Activated CD4-positive, alpha-beta T cell treated with anti-CD3 and anti-CD28 coated beads for 36 hours (primary cell): ENCODE measurements at regions not wholly inside any gene's neighbourhood (a gene's known extent, or its start where the extent isn't known, plus 50 kb on each side); places are given as distances from the start of the nearest gene placed in this dataset.
A peak's percentile ranks its signal among the peaks of the same experiment; 100 is the strongest.

ENCODE experiments used
- ATAC-seq: fragments of 200-7000 bp; cut with Tn5 transposase; one replicate; pipeline ENCODE4 v1.10.0; 2021; ENCODE audit warnings: mild to moderate bottlenecking, moderate library complexity
- CTCF ChIA-PET: fragments of 350-600 bp; sonication (Branson Sonifier 250); formaldehyde crosslinking; loops from one replicate; lab custom pipeline; 2021; ENCODE audit warnings: antibody characterized with exemption; lab: Charles Lee
- POLR2A ChIA-PET: fragments of 350-600 bp; sonication (Branson Sonifier 250); formaldehyde crosslinking; loops from one replicate; lab custom pipeline; 2021; ENCODE audit warnings: antibody characterized with exemption, inconsistent platforms; lab: Charles Lee
- DNase-seq: peaks from one replicate; pipeline ENCODE4 v3.0.0-alpha.2; 2020
- H3K27ac Mint-ChIP-seq: one replicate; pipeline ENCODE4 v1.8.0; 2021; ENCODE audit warnings: mixed read lengths
- H3K27me3 Mint-ChIP-seq: one replicate; pipeline ENCODE4 v1.8.0; 2021; ENCODE audit warnings: mixed read lengths
- H3K36me3 Mint-ChIP-seq: one replicate; pipeline ENCODE4 v1.8.0; 2021; ENCODE audit warnings: low read depth, mixed read lengths
- H3K4me1 Mint-ChIP-seq: one replicate; pipeline ENCODE4 v1.8.0; 2021; ENCODE audit warnings: mixed read lengths
- H3K4me3 Mint-ChIP-seq: one replicate; pipeline ENCODE4 v1.8.0; 2021; ENCODE audit warnings: mild to moderate bottlenecking, moderate library complexity, mixed read lengths
- H3K9me3 Mint-ChIP-seq: one replicate; pipeline ENCODE4 v1.8.0; 2021; ENCODE audit warnings: low read depth, mixed read lengths
- intact Hi-C, 2 experiments: fragments of 100-400 bp; cut with DNase I in 1 of 2; cut with micrococcal nuclease in 1 of 2; formaldehyde crosslinking; loops; one replicate each; pipeline versions ENCODE4 v1.14.2 to v1.15.1; 2022 to 2024; cut with DNase I, micrococcal nuclease

GRCh38 chr10:64529003-64529350 lies 1007.8 kb downstream of the REEP3 start:
- CTCF ChIA-PET = no interaction called here
- POLR2A ChIA-PET = no interaction called here
- Mint-ChIP-seq H3K27ac (no peak overlapping the region), H3K27me3 (no peaks in the 10 kb centered on the region), H3K36me3 (no peaks in the 10 kb centered on the region), H3K4me1 (no peaks in the 10 kb centered on the region), H3K4me3 (no peak overlapping the region), H3K9me3 (no peaks in the 10 kb centered on the region)
- ATAC-seq = no peak
- intact Hi-C loops = no loop called here
- no peak for DNase-seq

GRCh38 chr10:64534616-64535015 lies 1013.4 kb downstream of the REEP3 start:
- H3K27me3 Mint-ChIP-seq = no peaks in the 10 kb centered on the region
- no peak for ATAC-seq
- H3K9me3 Mint-ChIP-seq = no peaks in the 10 kb centered on the region
- no peak overlapping the region for H3K27ac Mint-ChIP-seq
- no peaks in the 10 kb centered on the region for H3K36me3 Mint-ChIP-seq
- CTCF ChIA-PET = no interaction called here
- H3K4me3 Mint-ChIP-seq = no peak overlapping the region
- no peak for DNase-seq
- POLR2A ChIA-PET = no interaction called here
- intact Hi-C loops = no loop called here
- no peaks in the 10 kb centered on the region for H3K4me1 Mint-ChIP-seq

- DNase-seq = no peak
- no peaks in the 10 kb centered on the region for H3K4me1 Mint-ChIP-seq
- no peaks in the 10 kb centered on the region for H3K36me3 Mint-ChIP-seq
- ATAC-seq = no peak
- H3K27ac Mint-ChIP-seq = no peak overlapping the region
- no peaks in the 10 kb centered on the region for H3K9me3 Mint-ChIP-seq
- no peak overlapping the region for H3K4me3 Mint-ChIP-seq
- POLR2A ChIA-PET = no interaction called here
- no peaks in the 10 kb centered on the region for H3K27me3 Mint-ChIP-seq
- CTCF ChIA-PET = no interaction called here
- intact Hi-C loops = no loop called here
Measured at GRCh38 chr10:64535131-64535867, 1014.1 kb downstream of the REEP3 start.

- no peaks in the 10 kb centered on the region for H3K9me3 Mint-ChIP-seq
Measured at GRCh38 chr10:64537112-64537511, 1015.9 kb downstream of the REEP3 start.

GRCh38 chr10:64537928-64538327 lies 1016.7 kb downstream of the REEP3 start:
- no peak for ATAC-seq
- intact Hi-C loops = no loop called here
- CTCF ChIA-PET = no interaction called here
- Mint-ChIP-seq H3K36me3 (no peaks in the 10 kb centered on the region), H3K9me3 (no peaks in the 10 kb centered on the region), H3K27me3 (no peaks in the 10 kb centered on the region), H3K4me1 (no peaks in the 10 kb centered on the region), H3K27ac (no peak overlapping the region), H3K4me3 (no peak overlapping the region)
- DNase-seq = no peak
- POLR2A ChIA-PET = no interaction called here

More at GRCh38 chr10:64537112-64537511, 1015.9 kb downstream of the REEP3 start:
- no peak for ATAC-seq
- no peak for DNase-seq
- Mint-ChIP-seq H3K27me3 (no peaks in the 10 kb centered on the region), H3K36me3 (no peaks in the 10 kb centered on the region), H3K4me3 (no peak overlapping the region), H3K27ac (no peak overlapping the region), H3K4me1 (no peaks in the 10 kb centered on the region)
- intact Hi-C loops = no loop called here
- CTCF ChIA-PET = no interaction called here
- POLR2A ChIA-PET = no interaction called here

- intact Hi-C loops = no loop called here
- no peak overlapping the region for H3K4me3 Mint-ChIP-seq
- POLR2A ChIA-PET = no interaction called here
Measured at GRCh38 chr10:64546073-64546472, 1024.9 kb downstream of the REEP3 start.

GRCh38 chr10:64547168-64547567 lies 1026.0 kb downstream of the REEP3 start:
- Mint-ChIP-seq H3K36me3 (no peaks in the 10 kb centered on the region), H3K4me1 (no peaks in the 10 kb centered on the region), H3K27me3 (no peaks in the 10 kb centered on the region), H3K9me3 (no peaks in the 10 kb centered on the region), H3K27ac (no peak overlapping the region), H3K4me3 (no peak overlapping the region)
- DNase-seq (no peak), ATAC-seq (no peak)
- ChIA-PET POLR2A (no interaction called here), CTCF (no interaction called here)
- intact Hi-C loops = no loop called here

More at GRCh38 chr10:64546073-64546472, 1024.9 kb downstream of the REEP3 start:
- H3K27me3 Mint-ChIP-seq = no peaks in the 10 kb centered on the region
- CTCF ChIA-PET = interaction anchor here (0.7 to 1.0 kb wide), 2 partner anchors 145 to 383 kb away, joined by 3 to 4 read pairs; no protein-coding TSS in a partner anchor
- ATAC-seq (no peak), DNase-seq (no peak)
- H3K9me3 Mint-ChIP-seq = no peaks in the 10 kb centered on the region
- no peak overlapping the region for H3K27ac Mint-ChIP-seq
- no peaks in the 10 kb centered on the region for H3K36me3 Mint-ChIP-seq
- no peaks in the 10 kb centered on the region for H3K4me1 Mint-ChIP-seq

GRCh38 chr10:64555666-64556065 lies 1034.5 kb downstream of the REEP3 start:
- Mint-ChIP-seq H3K9me3 (no peaks in the 10 kb centered on the region), H3K27me3 (no peaks in the 10 kb centered on the region), H3K36me3 (no peaks in the 10 kb centered on the region), H3K4me1 (no peaks in the 10 kb centered on the region), H3K4me3 (no peak overlapping the region), H3K27ac (no peak overlapping the region)
- ATAC-seq (no peak), DNase-seq (no peak)
- CTCF ChIA-PET = no interaction called here
- intact Hi-C loops = no loop called here
- POLR2A ChIA-PET = no interaction called here

GRCh38 chr10:64558094-64558835 lies 1037.1 kb downstream of the REEP3 start:
- no peak for ATAC-seq
- no peaks in the 10 kb centered on the region for H3K27me3 Mint-ChIP-seq
- no peak overlapping the region for H3K4me3 Mint-ChIP-seq
- no peak overlapping the region for H3K27ac Mint-ChIP-seq
- H3K36me3 Mint-ChIP-seq = no peaks in the 10 kb centered on the region
- ChIA-PET POLR2A (no interaction called here), CTCF (no interaction called here)
- no peak for DNase-seq
- intact Hi-C loops = no loop called here
- peaks cover 2% of the 10 kb centered on the region for H3K9me3 Mint-ChIP-seq
- H3K4me1 Mint-ChIP-seq = no peaks in the 10 kb centered on the region

- Mint-ChIP-seq H3K4me1 (no peaks in the 10 kb centered on the region), H3K4me3 (no peak overlapping the region), H3K27me3 (no peaks in the 10 kb centered on the region), H3K9me3 (peaks cover 3% of the 10 kb centered on the region), H3K36me3 (no peaks in the 10 kb centered on the region), H3K27ac (no peak overlapping the region)
- peak; percentile 33 for ATAC-seq
- ChIA-PET CTCF (no interaction called here), POLR2A (no interaction called here)
- intact Hi-C loops = no loop called here
- no peak for DNase-seq
Measured at GRCh38 chr10:64571056-64571455, 1049.9 kb downstream of the REEP3 start.

GRCh38 chr10:64573623-64574325 lies 1052.6 kb downstream of the REEP3 start:
- no peak for ATAC-seq
- ChIA-PET CTCF (no interaction called here), POLR2A (no interaction called here)
- no peak overlapping the region for H3K4me3 Mint-ChIP-seq
- intact Hi-C loops = no loop called here
- H3K27me3 Mint-ChIP-seq = no peaks in the 10 kb centered on the region
- H3K4me1 Mint-ChIP-seq = no peaks in the 10 kb centered on the region
- H3K27ac Mint-ChIP-seq = no peak overlapping the region
- H3K9me3 Mint-ChIP-seq = no peaks in the 10 kb centered on the region
- no peaks in the 10 kb centered on the region for H3K36me3 Mint-ChIP-seq
- DNase-seq = no peak

- ATAC-seq = no peak
- no peak overlapping the region for H3K4me3 Mint-ChIP-seq
- intact Hi-C loops = no loop called here
- no peaks in the 10 kb centered on the region for H3K9me3 Mint-ChIP-seq
- no peak overlapping the region for H3K27ac Mint-ChIP-seq
- no peaks in the 10 kb centered on the region for H3K4me1 Mint-ChIP-seq
- POLR2A ChIA-PET = no interaction called here
- CTCF ChIA-PET = no interaction called here
- no peaks in the 10 kb centered on the region for H3K27me3 Mint-ChIP-seq
- DNase-seq = no peak
- H3K36me3 Mint-ChIP-seq = no peaks in the 10 kb centered on the region
Measured at GRCh38 chr10:64574371-64574770, 1053.2 kb downstream of the REEP3 start.
